Liver (tissue), 3 donors: ENCODE measurements at regions not wholly inside any gene's neighbourhood (a gene's known extent, or its start where the extent isn't known, plus 50 kb on each side); places are given as distances from the start of the nearest gene placed in this dataset.

Experiments used
- ATF3 ChIP-seq: IDR thresholded peaks from 2 replicates; pipeline ENCODE4 v1.6.1; 2016; ENCODE audit warnings: antibody characterized with exemption
- CTCF ChIP-seq: fragments of 150-350 bp; IDR thresholded peaks from 2 replicates; pipeline ENCODE4 v1.5.1; 2017; ENCODE audit warnings: improper control_type of control experiment, low read depth, low read length; ENCODE audit not compliant: missing input control
- HNF4G ChIP-seq: IDR thresholded peaks from 2 replicates; pipeline ENCODE4 v1.6.1; 2016; ENCODE audit warnings: antibody characterized with exemption
- RAD21 ChIP-seq, 2 donors: IDR thresholded peaks; 2 replicates each; pipeline ENCODE4 v1.6.1; 2016; ENCODE audit warnings: antibody characterized with exemption in 2 of 2, mild to moderate bottlenecking in 2 of 2
- REST ChIP-seq: IDR thresholded peaks from 2 replicates; pipeline ENCODE4 v1.6.1; 2016; ENCODE audit warnings: antibody characterized with exemption, mild to moderate bottlenecking
- ZBTB33 ChIP-seq: IDR thresholded peaks from 2 replicates; pipeline ENCODE4 v1.6.1; 2016; ENCODE audit warnings: antibody characterized with exemption
- donor health status: healthy.
- donor health status: healthy.

- TF ChIP-seq ZBTB33 (no peak), HNF4G (no peak), CTCF (no peak), RAD21 (IDR thresholded peaks at IDR 0.05) (no peak), ATF3 (no peak), REST (no peak)
Observed at GRCh38 chr2:6082625-6083018, 390.4 kb downstream of the SOX11 start.
